ENCODE measurements at regions not wholly inside any gene's neighbourhood (a gene's known extent, or its start where the extent isn't known, plus 50 kb on each side); places are given as distances from the start of the nearest gene placed in this dataset.

DNA sequence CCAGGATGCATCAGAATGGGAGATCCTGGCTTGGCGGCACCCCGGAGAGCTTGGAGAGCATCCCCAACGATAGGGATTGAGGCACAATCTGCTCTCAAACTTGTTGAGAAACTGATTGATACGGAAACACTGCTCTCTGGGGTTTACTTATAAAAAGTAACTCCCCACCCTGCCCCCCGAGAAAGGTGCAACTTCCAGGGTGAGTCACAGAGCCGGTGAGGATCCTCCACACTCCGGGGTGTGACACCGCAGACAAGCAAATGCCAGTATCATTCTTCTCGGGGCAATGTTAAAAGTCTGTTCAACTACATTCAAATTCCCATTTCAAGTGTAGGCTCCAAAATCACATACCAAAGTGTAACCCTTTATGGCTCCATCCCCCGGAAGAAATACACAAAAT, 84.4 kb upstream of the MLN start:
- TF ChIP-seq, protein P1, sequence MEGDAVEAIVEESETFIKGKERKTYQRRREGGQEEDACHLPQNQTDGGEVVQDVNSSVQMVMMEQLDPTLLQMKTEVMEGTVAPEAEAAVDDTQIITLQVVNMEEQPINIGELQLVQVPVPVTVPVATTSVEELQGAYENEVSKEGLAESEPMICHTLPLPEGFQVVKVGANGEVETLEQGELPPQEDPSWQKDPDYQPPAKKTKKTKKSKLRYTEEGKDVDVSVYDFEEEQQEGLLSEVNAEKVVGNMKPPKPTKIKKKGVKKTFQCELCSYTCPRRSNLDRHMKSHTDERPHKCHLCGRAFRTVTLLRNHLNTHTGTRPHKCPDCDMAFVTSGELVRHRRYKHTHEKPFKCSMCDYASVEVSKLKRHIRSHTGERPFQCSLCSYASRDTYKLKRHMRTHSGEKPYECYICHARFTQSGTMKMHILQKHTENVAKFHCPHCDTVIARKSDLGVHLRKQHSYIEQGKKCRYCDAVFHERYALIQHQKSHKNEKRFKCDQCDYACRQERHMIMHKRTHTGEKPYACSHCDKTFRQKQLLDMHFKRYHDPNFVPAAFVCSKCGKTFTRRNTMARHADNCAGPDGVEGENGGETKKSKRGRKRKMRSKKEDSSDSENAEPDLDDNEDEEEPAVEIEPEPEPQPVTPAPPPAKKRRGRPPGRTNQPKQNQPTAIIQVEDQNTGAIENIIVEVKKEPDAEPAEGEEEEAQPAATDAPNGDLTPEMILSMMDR (IDR thresholded peaks at IDR 0.05) = no peak
- TF ChIP-seq POLR2A (IDR thresholded peaks at IDR 0.05) = no peak
